Psoas muscle (tissue), 7 donors: ENCODE measurements at regions not wholly inside any gene's neighbourhood (a gene's known extent, or its start where the extent isn't known, plus 50 kb on each side); places are given as distances from the start of the nearest gene placed in this dataset.

Experiments used
- ATAC-seq, 4 donors: fragments of 200-7000 bp; cut with Tn5 transposase; one replicate each; pipeline ENCODE4 v1.9.1; 2020; ENCODE audit warnings: moderate library complexity in 3 of 4, mild to moderate bottlenecking in 2 of 4
- DNase-seq, 2 donors: peaks; one replicate each; pipeline ENCODE4 v3.0.0-alpha.2; 2020
- H3K27ac ChIP-seq: fragments of 200-600 bp; one replicate; pipeline ENCODE4 v1.8.0; 2022
- H3K27me3 ChIP-seq, 3 donors: fragments of 200-600 bp in 1 of 3; one replicate each; pipeline versions ENCODE4 v1.6.1 to v1.8.0; 2013 to 2022; ENCODE audit warnings: low read length in 2 of 3, mild to moderate bottlenecking in 2 of 3, moderate library complexity in 1 of 3; ENCODE audit not compliant: insufficient read depth in 3 of 3
- H3K36me3 ChIP-seq, 2 donors: fragments of 200-600 bp in 1 of 2; one replicate each; pipeline versions ENCODE4 v1.6.1 to v1.8.0; 2013 to 2022; ENCODE audit warnings: low read depth in 1 of 2, mild to moderate bottlenecking in 1 of 2, moderate library complexity in 1 of 2; ENCODE audit not compliant: insufficient read depth in 1 of 2
- H3K4me1 ChIP-seq: fragments of 200-600 bp; one replicate; pipeline ENCODE4 v1.8.0; 2022
- H3K4me3 ChIP-seq: fragments of 200-600 bp; one replicate; pipeline ENCODE4 v1.8.0; 2022; ENCODE audit warnings: mild to moderate bottlenecking
- H3K9me3 ChIP-seq: fragments of 200-600 bp; one replicate; pipeline ENCODE4 v1.8.0; 2022
- WGBS, 3 donors: extraction: QIAGEN DNeasy Blood & Tissue Kit; methylation state at CpG; one replicate each; pipeline versions ENCODE4 v1.1.6 to v1.1.7; 2013; 5-methylcytosine and 5-hydroxymethylcytosine counted together
- intact Hi-C, 2 donors: fragments of 100-400 bp; cut with DNase I; formaldehyde crosslinking; loops; one replicate each; pipeline versions ENCODE4 v1.11.0 to v1.14.2; 2022
- TF ChIP-seq, protein P1 (sequence below): fragments of 200-600 bp; IDR thresholded peaks from one replicate; pipeline ENCODE4 v1.8.0; 2022; ENCODE audit warnings: antibody characterized with exemption
- donor health status: healthy with polysubstance abuse.
- donor health status: DM: no; HTN: no; CAD: no; lungs with moderate emphysema.
- donor health status: Bipolar disorder and iron deficiency.
- donor health status: healthy.
- donor health status: DM: yes; HTN: yes; CAD: no.
- donor health status: DM: no; HTN: no; CAD: no.
- donor health status: DM: yes; HTN: yes; CAD: no.

DNA sequence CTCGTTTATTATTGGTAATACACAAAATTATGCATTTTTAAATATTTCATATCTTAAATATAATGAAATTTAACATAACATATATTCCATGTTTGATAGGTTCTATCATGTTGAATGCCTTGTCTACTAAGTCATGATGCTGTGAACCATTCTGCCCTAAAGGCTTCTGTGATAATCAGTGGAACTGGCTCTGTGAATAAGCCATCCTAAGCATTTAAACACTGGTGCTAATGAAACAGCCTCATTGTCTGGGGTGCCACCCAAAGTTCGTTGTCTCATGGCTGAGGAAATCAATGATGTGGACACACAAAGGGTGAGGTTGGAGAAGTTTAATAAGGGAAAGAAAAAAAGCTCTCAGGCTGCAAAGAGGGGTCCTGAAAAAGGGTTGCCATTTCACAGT is 264.7 kb upstream of the ZRANB2 start:
- H3K9me3 ChIP-seq, result no peaks in the 10 kb centered on the region
- no peaks in the 10 kb centered on the region for H3K4me1 ChIP-seq
- DNase-seq, result no peak
- no peaks in the 10 kb centered on the region for H3K27me3 ChIP-seq
- no peak overlapping the region for H3K27ac ChIP-seq
- ATAC-seq, result no peak
- WGBS, 3 donors, result 50 to 64% (median 55%) methylated on average over 2 of the region's 2 CpGs
- H3K4me3 ChIP-seq, result no peak overlapping the region
- H3K36me3 ChIP-seq, result no peaks in the 10 kb centered on the region
- intact Hi-C loops, result no loop called here
- TF ChIP-seq, protein P1, sequence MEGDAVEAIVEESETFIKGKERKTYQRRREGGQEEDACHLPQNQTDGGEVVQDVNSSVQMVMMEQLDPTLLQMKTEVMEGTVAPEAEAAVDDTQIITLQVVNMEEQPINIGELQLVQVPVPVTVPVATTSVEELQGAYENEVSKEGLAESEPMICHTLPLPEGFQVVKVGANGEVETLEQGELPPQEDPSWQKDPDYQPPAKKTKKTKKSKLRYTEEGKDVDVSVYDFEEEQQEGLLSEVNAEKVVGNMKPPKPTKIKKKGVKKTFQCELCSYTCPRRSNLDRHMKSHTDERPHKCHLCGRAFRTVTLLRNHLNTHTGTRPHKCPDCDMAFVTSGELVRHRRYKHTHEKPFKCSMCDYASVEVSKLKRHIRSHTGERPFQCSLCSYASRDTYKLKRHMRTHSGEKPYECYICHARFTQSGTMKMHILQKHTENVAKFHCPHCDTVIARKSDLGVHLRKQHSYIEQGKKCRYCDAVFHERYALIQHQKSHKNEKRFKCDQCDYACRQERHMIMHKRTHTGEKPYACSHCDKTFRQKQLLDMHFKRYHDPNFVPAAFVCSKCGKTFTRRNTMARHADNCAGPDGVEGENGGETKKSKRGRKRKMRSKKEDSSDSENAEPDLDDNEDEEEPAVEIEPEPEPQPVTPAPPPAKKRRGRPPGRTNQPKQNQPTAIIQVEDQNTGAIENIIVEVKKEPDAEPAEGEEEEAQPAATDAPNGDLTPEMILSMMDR, result no peak

DNA sequence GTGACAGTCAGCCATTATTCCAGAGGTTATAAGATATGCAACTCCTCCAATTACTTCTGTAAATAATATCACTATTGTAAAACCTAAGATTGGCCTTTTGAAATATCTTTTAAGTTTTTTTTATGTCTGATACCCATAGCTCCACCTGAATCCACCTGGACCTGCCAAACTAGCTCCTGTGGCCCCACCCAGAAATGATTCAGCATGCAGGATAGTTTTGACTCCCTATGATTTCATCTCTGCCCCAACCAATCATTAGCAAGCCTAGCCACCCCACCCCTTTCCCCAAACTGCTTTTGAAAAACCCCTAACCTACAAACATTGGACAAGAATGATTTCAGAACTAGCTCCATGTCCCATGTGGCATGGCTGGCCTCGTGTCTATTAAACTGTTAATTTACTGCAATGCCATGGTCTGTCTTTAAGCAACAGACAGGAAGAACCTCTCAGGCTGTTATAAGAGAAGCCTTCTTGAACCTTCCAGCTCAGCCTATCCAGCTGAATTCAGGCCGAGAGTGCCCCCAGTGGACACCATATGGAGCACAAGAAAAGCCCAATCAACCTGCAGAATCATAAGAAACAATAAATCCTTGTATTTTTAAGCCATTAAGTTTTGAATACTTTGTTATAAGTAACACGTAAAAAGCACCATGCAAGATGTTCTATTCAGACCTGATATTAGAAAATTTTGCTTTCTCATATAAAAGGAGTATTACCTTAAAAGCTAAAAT is 263.0 kb upstream of the ZRANB2 start:
- H3K4me1 ChIP-seq, result no peaks in the 10 kb centered on the region
- H3K27ac ChIP-seq, result no peak overlapping the region
- TF ChIP-seq, protein P1, result no peak
- H3K4me3 ChIP-seq, result no peak overlapping the region
- no peak for ATAC-seq
- H3K9me3 ChIP-seq, result no peaks in the 10 kb centered on the region
- no peak for DNase-seq
- WGBS, 3 donors, result 55 to 58% (median 57%) methylated on average over 3 of the region's 3 CpGs
- intact Hi-C loops, result no loop called here
- no peaks in the 10 kb centered on the region for H3K36me3 ChIP-seq
- no peaks in the 10 kb centered on the region for H3K27me3 ChIP-seq

DNA sequence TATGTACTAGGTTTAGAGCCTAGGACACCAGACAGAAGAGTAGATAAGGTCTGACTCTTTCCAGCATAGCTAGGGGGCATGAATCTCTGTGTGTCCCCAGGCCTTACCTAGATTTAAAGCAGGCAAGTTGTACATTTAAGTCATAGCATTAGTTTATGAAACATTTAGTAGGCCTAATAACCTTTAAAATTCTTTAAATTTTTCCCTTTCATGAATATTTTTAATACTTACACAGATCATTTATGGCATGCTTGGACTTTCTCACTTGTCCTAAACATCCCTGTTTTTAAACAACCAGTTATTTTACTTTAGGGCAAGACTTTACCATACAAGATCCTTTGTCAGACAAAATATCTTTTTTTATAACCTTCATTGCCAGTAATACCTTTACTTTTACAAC is 258.4 kb upstream of the ZRANB2 start:
- Histone ChIP-seq H3K27me3 (no peaks in the 10 kb centered on the region), H3K36me3 (no peaks in the 10 kb centered on the region), H3K9me3 (no peaks in the 10 kb centered on the region), H3K4me3 (no peak overlapping the region), H3K4me1 (no peaks in the 10 kb centered on the region), H3K27ac (no peak overlapping the region)
- intact Hi-C loops, result no loop called here
- DNase-seq (no peak), ATAC-seq (no peak)
- TF ChIP-seq, protein P1, result no peak

DNA sequence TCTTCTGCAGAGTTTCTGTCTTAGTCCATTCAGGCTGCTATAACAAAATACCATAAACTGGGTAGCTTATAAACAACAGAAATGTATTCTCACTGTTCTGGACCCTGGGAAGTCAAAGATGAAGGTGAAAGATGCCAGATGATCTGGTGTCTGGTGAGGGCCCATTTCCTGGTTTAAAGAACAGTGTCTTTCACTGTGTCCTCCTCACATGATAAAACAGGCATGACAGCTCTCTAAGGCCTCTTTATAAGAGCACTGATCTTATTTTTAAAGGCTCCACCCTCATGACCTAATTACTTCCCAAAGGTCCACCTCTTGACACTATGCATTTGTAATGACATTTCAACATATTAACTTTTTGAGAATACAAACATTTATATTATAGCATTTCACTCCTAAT is 250.2 kb upstream of the ZRANB2 start:
- no peak overlapping the region for H3K27ac ChIP-seq
- H3K27me3 ChIP-seq, result no peaks in the 10 kb centered on the region
- H3K4me1 ChIP-seq, result no peaks in the 10 kb centered on the region
- H3K4me3 ChIP-seq, result no peak overlapping the region
- no peak for DNase-seq
- no peaks in the 10 kb centered on the region for H3K9me3 ChIP-seq
- intact Hi-C loops, result no loop called here
- no peaks in the 10 kb centered on the region for H3K36me3 ChIP-seq
- no peak for ATAC-seq
- TF ChIP-seq, protein P1, result no peak

DNA sequence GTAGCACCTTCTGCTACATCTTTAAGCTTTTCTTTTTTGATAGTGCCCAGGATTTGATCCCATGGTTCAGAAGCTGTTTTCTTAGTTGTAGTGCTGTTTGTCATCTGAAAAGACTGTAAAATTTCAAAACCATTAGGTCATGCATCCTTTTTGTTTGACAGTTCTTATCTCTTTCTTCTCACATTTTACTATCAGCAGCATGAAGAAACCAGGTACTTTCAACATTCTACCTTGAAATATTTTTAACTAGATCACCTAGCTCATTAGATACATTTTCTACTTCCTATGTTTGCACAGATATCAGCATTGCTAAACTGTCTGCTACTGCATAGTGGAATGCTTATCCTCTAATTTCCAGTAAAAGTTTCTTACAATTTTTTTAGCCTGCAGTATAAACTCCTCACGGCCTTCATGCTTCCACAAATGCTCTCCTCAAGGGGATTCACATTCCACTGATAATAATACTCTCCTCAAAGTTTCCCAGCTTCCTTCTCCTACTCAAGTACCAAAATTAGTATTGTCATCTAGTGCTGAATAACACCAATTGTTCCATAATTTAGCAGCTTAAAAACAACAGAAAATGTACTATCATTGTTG is 243.9 kb upstream of the ZRANB2 start:
- no peak for ATAC-seq
- WGBS, 3 donors, result 14 to 27% (median 18%) methylated on average over 1 of the region's 1 CpG

More for the DNA sequence above, 243.9 kb upstream of the ZRANB2 start:
- no peak overlapping the region for H3K27ac ChIP-seq
- no peak for DNase-seq
- no peaks in the 10 kb centered on the region for H3K4me1 ChIP-seq
- H3K9me3 ChIP-seq, result no peaks in the 10 kb centered on the region
- no peak overlapping the region for H3K4me3 ChIP-seq
- no peaks in the 10 kb centered on the region for H3K36me3 ChIP-seq
- TF ChIP-seq, protein P1, result no peak
- no peaks in the 10 kb centered on the region for H3K27me3 ChIP-seq
- intact Hi-C loops, result no loop called here
